HG03045 (cell line): ENCODE measurements at regions not wholly inside any gene's neighbourhood (a gene's known extent, or its start where the extent isn't known, plus 50 kb on each side); places are given as distances from the start of the nearest gene placed in this dataset.

ENCODE experiments used
- ATAC-seq: cut with Tn5 transposase; IDR thresholded peaks from one replicate; pipeline ENCODE4 v1.9.1; 2021; ENCODE audit warnings: mild to moderate bottlenecking, moderate library complexity; ENCODE audit not compliant: unreplicated experiment

- ATAC-seq: no peak
Observed at GRCh38 chr15:47473832-47474231, 243.5 kb upstream of the SEMA6D start.

GRCh38 chr15:47475336-47475735 is 242.0 kb upstream of the SEMA6D start:
- ATAC-seq: no peak

GRCh38 chr15:47477341-47477740 is 240.0 kb upstream of the SEMA6D start:
- no peak for ATAC-seq

GRCh38 chr15:47484059-47484458 is 233.2 kb upstream of the SEMA6D start:
- ATAC-seq: no peak

GRCh38 chr15:47484997-47485396 is 232.3 kb upstream of the SEMA6D start:
- no peak for ATAC-seq

- no peak for ATAC-seq
Observed at GRCh38 chr15:47485419-47485818, 231.9 kb upstream of the SEMA6D start.

GRCh38 chr15:47486040-47486439 is 231.3 kb upstream of the SEMA6D start:
- no peak for ATAC-seq

GRCh38 chr15:47492195-47492594 is 225.1 kb upstream of the SEMA6D start:
- no peak for ATAC-seq

GRCh38 chr15:47493357-47494247 is 223.7 kb upstream of the SEMA6D start:
- no peak for ATAC-seq

GRCh38 chr15:47496343-47497185 is 220.7 kb upstream of the SEMA6D start:
- no peak for ATAC-seq

GRCh38 chr15:47500842-47501241 is 216.5 kb upstream of the SEMA6D start:
- ATAC-seq: no peak

- ATAC-seq: no peak
Observed at GRCh38 chr15:47502041-47502440, 215.3 kb upstream of the SEMA6D start.

- ATAC-seq: no peak
Observed at GRCh38 chr15:47503876-47504275, 213.4 kb upstream of the SEMA6D start.

GRCh38 chr15:47504624-47505256 is 212.6 kb upstream of the SEMA6D start:
- no peak for ATAC-seq

GRCh38 chr15:47505712-47506328 is 211.5 kb upstream of the SEMA6D start:
- ATAC-seq: no peak

GRCh38 chr15:47506329-47507100 is 210.8 kb upstream of the SEMA6D start:
- no peak for ATAC-seq

- ATAC-seq: no peak
Observed at GRCh38 chr15:47507221-47507985, 209.9 kb upstream of the SEMA6D start.

- ATAC-seq: no peak
Observed at GRCh38 chr15:47511261-47511660, 206.0 kb upstream of the SEMA6D start.

- ATAC-seq: no peak
Observed at GRCh38 chr15:47513471-47513870, 203.8 kb upstream of the SEMA6D start.
